Lung microvascular endothelial cell (primary cell): ENCODE measurements at regions not wholly inside any gene's neighbourhood (a gene's known extent, or its start where the extent isn't known, plus 50 kb on each side); places are given as distances from the start of the nearest gene placed in this dataset.
"Not testable (repeated sequence)": the region's sequence is repeated elsewhere in the genome, so short reads cannot be mapped to it uniquely, and the experiment has no call there.

Experiments used
- DNase-seq, 2 donors: peaks; one replicate each; pipeline versions ENCODE4 v3.0.0 to v3.0.0-alpha.2; 2010; ENCODE audit warnings: low read depth in 2 of 2

- no peak for DNase-seq
Measured at GRCh38 chr11:37336401-37336800, 738.4 kb upstream of the RAG2 start.

DNA sequence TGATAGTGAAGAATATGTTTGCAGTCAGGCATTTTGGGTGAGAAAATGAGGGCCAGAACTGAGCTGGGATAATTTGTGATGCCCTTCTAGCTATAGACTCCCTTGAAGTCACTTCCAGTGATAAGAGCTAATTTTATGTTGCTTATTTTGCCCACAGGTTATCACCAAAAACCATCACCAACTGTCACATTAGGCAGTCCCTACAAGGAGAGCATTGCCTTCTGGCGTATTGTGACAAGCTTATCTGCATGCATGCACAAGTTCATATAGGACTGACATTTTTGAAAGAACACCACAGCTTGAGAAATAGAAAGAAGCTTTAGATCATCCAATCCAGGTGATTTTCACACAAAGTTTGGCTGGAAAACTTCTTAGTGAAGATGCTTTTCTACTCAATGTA, 735.3 kb upstream of the RAG2 start:
- no peak for DNase-seq

DNA sequence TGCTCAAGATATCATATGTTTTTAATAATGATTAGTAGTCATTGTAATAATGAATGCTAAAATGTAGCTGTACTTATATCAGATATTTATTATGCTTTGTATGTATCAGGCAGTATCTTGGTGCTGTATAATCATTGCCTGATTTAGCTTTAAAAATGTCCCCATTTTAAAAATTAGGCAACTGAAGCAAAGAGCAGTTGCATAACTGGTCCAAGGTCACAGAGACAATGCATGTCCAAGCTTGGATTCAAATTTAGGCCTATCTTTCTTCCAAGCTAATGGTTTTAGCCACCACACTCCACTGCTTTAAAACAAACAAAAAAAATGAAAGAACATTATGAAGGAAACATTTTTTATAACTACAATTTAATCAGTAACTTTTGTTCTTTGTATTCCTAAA, 725.8 kb upstream of the RAG2 start:
- no peak for DNase-seq

GRCh38 chr11:37322333-37323194, 724.5 kb upstream of the RAG2 start:
- no peak for DNase-seq

DNA sequence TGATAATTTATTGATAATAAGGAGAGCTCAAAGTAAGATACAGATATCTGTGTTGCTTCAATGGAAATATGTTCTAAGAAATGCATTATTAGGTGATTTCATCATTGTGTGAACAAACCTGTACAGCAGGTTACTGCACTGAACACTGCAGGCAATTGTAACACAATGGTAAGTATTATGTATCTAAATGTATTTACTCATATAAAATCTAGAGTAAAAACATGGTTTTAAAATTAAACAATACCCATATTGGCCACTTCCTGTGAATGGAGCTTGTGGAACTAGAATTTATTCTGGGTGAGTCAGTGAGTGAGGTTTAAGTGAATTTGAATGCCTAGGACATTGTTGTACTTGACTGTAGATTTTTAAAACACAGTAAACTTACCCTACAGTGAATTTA, 722.9 kb upstream of the RAG2 start:
- DNase-seq: no peak

- no peak for DNase-seq
Measured at GRCh38 chr11:37317803-37318202, 719.8 kb upstream of the RAG2 start.

- DNase-seq: no peak
Measured at GRCh38 chr11:37313266-37313665, 715.2 kb upstream of the RAG2 start.

- DNase-seq: no peak
Measured at GRCh38 chr11:37306563-37306962, 708.5 kb upstream of the RAG2 start.

DNA sequence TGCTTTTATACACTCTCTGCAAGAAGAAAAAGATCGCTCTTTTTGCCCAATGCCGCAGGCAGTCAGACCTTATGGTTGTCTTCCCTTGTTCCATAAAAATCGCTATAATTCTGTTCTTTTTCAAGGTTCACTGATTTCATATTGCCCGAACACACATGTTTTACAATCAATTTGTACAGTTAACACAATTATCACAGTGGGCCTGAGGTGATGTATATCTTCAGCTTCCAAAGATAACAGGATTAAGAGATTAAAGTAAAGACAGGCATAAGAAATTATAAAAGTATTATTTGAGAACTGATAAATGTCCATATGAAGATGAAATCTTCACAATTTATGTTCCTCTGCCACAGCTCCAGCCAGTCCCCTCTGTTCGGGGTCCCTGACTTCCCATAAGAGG, 703.4 kb upstream of the RAG2 start:
- not testable (repeated sequence) for DNase-seq

- DNase-seq: no peak
Measured at GRCh38 chr11:37298173-37298572, 700.1 kb upstream of the RAG2 start.

GRCh38 chr11:37286890-37287289, 688.9 kb upstream of the RAG2 start:
- no peak for DNase-seq

DNA sequence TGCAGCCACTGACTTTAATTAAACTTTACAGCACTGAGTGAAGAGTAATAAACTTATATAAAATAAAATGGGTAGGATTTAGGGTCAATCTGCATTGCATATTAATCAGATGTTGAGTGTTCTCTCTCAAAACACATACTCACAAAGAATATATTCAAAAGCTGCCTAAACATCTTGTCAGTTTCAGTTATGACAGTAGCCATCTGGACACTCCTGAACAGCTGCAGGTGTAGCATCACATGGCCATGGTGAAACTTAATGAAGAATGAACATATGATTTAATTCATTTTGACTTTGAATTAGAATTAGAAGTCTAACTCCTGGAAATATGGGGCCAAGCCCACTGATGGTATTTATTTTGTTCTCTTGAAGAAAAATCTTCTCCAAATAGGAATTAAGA, 684.3 kb upstream of the RAG2 start:
- no peak for DNase-seq

DNA sequence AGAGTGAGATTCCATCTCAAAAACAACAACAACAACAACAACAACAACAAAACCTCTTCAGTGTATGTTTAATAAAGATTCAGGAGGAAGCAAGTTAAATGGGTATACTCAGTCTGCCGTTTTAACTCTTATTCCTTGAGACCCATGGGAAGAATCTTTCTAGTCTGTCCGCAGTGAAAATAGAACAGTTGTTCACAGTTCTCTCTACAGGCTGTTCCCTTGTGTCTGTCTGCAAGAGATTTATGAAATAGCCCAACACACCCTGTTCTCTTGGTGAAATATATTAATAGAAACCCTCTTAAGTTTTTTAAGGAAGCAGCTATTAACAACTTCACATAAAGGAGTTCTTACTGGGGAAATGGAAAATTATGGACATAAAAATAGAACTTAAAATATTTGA, 682.2 kb upstream of the RAG2 start:
- DNase-seq: no peak

DNA sequence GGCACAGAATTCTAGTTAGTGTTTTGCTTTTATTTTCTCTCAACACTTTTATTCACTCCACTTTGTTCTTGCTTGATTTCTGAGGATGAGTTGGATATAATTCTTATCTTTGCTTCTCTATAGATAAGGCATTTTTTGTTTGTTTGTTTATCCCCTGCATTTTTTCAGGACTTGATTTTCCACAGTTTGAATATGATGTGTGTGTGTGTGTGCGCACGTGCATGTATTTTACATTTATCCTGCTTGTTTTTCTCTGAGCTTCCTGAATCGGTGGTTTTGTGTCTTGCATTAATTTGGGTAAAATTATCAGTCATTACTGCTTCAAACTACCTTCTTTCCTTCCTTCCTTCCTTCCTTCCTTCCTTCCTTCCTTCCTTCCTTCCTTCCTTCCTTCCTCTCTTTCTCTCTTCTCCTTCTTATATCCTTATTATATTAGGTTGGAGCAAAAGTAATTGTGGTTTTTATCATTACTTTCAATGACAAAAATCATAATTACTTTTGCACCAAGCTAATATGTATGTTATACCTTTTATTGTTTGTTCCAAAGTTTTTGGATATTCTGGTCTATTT, 679.9 kb upstream of the RAG2 start:
- no peak for DNase-seq

GRCh38 chr11:37264783-37265182, 666.7 kb upstream of the RAG2 start:
- DNase-seq: no peak

GRCh38 chr11:37264060-37264459, 666.0 kb upstream of the RAG2 start:
- no peak for DNase-seq

DNA sequence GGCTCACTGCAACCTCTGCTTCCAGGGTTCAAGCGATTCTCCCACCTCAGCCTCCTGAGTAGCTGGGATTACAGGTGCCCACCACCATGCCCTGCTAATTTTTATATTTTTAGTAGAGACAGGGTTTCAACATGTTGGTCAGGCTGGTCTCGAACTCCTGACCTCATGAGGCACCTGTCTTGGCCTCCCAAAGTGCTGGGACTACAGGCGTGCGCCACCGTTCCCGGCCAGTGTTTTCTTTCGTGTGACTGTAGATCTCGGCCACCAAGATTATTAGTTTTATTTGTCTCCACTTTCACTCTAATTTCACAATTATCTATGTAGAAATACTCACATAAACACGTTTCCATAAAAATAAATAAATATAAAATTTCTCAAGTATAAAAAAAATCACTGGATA, 665.4 kb upstream of the RAG2 start:
- DNase-seq: not testable (repeated sequence)

GRCh38 chr11:37259734-37260133, 661.7 kb upstream of the RAG2 start:
- no peak for DNase-seq

DNA sequence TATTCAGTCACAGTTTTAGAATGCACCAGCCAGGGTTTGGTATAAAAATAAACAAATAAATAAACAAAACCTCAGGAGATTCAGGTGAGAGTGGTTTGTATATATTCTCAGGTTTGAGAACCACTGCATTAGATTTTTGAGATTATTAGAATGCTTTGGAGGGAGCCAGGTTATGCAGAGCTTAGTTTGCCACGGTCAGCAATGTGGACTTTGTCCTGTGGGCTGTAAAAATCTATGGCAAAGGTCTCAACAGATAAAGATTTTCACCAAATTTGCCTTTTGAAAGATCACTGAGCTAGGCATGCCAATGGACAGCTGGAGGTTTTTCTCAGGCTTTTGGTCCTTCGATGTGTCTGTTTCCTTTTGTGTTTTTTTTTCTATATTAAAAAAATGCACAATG, 650.1 kb upstream of the RAG2 start:
- no peak for DNase-seq

- not testable (repeated sequence) for DNase-seq
Measured at GRCh38 chr11:37246092-37246491, 648.1 kb upstream of the RAG2 start.

GRCh38 chr11:37230865-37231264, 632.8 kb upstream of the RAG2 start:
- DNase-seq: no peak

GRCh38 chr11:37223962-37224361, 625.9 kb upstream of the RAG2 start:
- no peak for DNase-seq

- no peak for DNase-seq
Measured at GRCh38 chr11:37203006-37203405, 605.0 kb upstream of the RAG2 start.
